Astrocyte of the hippocampus (primary cell): ENCODE measurements at regions not wholly inside any gene's neighbourhood (a gene's known extent, or its start where the extent isn't known, plus 50 kb on each side); places are given as distances from the start of the nearest gene placed in this dataset.

Experiments
- DNase-seq: peaks from one replicate; pipeline ENCODE4 v3.0.0; 2011; ENCODE audit warnings: low read depth, low spot score

DNA sequence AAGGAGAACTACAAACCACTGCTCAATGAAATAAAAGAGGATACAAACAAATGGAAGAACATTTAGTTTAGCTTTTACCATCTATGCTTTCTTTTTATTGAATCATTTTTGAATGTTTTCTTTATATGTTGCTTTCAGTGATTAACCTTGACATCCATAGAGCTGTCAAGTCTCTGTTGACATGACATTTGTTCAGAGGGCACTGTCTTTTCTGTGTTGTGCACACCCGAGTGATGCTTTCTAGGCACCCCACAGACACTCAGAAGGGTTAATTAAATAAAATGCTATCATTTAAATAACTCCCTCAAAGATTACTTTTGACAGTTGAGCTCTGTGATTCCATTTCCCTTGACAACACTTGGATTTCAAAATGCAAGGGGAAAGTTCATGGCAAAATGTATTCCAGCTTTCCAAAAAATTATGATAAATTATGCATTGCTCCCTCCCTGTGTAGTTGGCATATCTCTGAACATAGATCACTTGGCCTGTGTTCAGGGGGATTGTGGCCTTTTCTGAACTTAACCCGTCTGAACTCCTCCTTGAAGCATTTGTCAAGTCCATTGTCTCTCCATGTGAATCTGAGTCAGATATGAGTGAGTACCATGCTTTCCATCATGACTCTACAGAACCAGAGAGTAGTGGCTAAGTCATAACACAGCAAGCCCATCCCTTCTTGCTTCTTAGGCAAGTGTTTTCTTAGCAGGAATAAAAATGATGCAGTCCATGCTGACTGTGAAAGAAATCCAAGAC is 372.6 kb downstream of the RPRM start:
- DNase-seq: no peak

- DNase-seq: peak; percentile 67
Measured at GRCh38 chr2:153101187-153101586, 377.4 kb downstream of the RPRM start.

- no peak for DNase-seq
Measured at GRCh38 chr2:153100151-153100550, 378.4 kb downstream of the RPRM start.

- DNase-seq: no peak
Measured at GRCh38 chr2:153098073-153098472, 379.7 kb downstream of the ARL6IP6 start.

GRCh38 chr2:153096272-153096671 is 377.9 kb downstream of the ARL6IP6 start:
- DNase-seq: no peak

DNA sequence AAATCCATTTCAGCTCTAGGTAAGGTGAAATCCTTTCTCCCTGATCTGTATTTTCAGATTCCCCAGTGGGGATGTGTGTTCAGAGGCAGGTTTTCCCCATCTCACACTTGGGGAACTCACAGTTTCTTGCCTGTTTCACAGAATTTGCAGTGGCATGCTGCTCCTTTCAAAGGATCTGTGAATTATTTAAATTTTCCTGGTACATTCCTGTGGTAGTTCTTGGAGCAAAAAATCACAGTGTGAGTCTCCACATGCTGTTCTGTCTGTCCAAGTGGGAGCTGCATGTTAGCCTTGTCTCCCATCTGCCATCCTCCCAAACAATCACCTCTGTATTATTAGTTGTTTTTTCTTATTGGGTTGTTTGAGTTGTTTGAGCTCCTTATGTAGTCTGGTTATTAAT is 372.9 kb downstream of the ARL6IP6 start:
- peak; percentile 39 for DNase-seq

GRCh38 chr2:153079315-153079714 is 360.9 kb downstream of the ARL6IP6 start:
- no peak for DNase-seq

GRCh38 chr2:153077311-153077710 is 358.9 kb downstream of the ARL6IP6 start:
- DNase-seq: no peak

DNA sequence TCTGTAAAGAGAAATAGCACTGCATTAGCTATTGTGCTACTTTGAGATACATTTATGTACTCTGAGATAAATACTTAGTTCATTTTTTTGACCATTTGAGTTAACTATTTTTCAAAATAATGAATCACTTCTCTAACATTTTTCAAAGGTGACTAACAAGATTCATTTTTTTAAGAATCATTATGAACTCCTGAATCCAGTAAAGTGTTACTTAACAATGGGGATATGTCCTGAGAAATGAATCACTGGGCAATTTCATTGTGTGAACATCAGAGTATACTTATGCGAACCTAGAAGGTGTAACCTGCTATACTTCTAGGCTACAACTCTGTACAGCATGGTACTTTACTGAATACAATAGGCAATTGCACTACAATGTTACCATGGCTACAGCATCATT is 355.8 kb downstream of the ARL6IP6 start:
- DNase-seq: peak; percentile 7

DNA sequence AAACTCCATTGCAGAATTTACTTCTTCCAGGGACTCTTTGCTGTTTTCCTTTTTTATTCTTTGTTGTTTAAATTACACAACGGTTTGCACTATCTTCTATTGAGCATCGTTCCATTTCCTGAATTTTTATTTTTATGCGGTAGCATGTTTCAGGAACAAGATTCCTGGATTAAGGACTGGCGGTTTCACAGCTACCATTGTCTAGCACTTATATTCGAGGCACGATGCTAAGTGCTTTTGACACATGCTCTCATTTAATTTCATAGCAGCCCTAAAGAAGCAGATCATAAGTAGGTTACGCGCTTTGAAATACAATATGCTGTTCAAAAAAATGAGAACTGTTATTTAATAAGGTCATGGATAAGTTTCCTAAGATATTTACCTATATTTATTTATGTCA is 354.4 kb downstream of the ARL6IP6 start:
- DNase-seq: no peak

DNA sequence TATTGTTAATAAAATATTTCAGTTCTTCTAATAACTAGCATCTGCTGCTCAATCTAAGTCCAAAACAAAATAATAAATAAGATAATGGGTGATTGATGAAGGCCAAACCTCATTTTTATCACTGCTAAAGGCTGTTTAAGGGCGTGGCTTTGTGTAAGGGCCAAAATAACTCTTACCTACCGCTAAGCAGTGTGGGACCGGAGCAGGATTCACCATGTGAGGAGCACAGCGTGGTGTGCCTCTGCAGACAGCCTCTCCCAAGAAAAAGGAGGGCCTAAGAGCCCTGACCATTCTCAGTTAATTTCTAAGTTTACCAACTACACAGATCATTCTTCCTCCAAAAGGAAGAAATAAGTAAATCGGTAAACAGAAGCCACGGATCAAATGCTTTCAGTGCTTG is 353.7 kb downstream of the ARL6IP6 start:
- DNase-seq: no peak

DNA sequence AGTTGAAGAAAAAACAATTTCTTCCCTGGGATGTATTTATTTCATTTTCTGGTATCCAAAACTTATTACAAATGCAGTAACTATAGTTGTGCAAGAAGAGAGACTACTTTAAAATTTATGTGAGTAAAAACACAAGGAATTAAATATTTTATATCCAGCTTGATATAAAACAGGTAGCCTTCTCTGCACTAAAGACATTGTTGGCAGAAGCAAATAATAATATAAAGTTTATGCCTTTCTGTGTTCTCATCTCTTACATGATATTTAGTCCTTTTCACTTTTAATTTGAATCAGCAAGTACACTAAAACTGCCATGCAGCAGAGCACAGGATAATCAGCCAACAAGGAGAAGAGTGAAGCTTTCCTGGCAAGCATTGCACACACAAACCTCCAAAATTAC is 352.7 kb downstream of the ARL6IP6 start:
- DNase-seq: no peak

DNA sequence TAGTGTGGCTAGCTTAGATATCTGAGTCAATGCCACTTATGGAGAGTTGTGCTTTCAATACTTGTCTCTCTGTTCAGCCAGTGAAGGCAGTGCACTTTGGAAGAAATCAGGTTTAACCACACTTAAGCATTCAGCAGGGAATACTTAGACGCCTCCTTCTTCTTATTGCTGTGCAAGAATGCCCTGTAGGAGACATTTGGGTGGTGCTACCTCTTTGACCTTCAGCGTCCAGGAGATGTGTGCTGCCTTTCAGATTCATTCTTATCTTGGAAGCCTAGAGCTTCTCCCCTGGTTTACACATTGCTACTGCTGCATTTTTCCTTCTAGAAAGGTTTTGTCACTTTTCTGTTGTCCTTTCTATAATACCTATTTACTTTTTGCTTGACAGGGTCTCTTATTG is 350.5 kb downstream of the ARL6IP6 start:
- DNase-seq: no peak

DNA sequence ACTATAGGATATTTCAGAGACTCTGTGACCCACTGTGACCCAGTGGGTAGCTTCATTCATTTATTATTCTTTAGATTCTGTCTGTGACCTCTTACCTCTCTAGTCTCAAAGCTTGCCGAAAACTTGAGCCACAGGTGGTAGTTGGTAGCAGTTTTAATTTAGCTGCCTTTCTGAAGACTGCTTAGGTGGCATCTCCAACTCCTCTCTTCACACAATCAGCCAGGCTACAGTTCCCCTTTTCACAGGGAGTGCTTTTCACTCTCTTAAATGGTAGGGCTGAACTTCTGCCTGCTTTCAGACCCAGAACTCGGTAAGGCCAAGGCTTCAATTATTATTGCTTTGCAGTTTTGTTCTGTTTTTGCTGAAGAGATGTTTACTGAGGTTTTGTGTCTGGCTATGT is 349.6 kb downstream of the ARL6IP6 start:
- DNase-seq: no peak

- peak; percentile 84 for DNase-seq
Measured at GRCh38 chr2:153059338-153060052, 341.1 kb downstream of the ARL6IP6 start.

DNA sequence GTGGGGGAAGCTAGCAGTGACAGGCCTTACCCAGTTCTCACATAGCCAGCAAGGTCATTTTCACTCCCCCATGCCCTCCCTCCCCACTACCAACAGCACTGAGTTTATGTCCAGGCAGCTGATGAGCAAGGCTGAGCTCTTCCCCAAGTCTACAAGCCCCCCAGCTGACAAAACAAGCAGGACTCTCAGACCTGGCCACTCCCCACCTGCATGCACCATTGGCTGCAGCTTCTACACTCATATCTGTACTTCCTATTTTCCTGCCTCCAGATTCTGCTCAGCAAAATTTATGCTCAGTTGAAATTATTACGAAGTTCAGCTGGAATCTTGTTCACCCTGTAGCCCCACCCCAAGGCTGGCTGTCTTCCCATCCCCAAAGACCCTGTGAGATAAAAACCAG is 339.3 kb downstream of the ARL6IP6 start:
- no peak for DNase-seq

- DNase-seq: no peak
Measured at GRCh38 chr2:153055182-153055581, 336.8 kb downstream of the ARL6IP6 start.

DNA sequence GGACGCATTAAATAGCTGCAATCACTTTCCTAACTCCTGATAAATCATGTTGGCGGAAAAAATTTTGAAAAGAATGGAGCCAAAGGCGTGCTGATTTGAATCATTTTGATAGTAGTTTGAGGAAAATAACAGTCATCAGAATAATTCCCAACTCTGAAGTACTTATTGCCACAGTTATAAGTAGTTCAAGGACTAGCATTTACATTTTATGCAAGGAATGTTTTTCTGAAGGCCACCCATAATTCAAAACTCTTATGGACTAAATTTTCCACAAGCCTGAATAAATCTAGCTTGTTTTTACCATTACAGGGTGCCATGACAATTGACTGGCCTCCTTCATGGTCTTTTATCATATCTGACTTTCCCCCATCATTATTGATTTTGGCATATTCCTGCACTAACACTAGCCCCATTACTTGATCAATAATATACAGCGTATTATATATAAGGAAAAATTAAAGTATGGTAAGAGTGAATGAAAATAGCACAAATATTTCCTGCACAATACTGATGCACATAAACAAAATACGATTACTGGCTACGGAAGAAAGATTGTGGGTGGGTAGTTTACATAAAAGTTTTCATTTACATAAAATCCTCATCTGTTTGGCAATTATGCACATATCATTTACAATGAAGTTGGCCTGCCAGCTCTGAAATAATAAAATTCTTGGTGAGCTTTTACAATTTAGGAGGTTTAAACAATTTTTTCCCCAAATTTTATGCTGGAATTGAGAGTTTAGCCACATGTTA is 334.6 kb downstream of the ARL6IP6 start:
- no peak for DNase-seq

GRCh38 chr2:153047220-153047619 is 328.8 kb downstream of the ARL6IP6 start:
- DNase-seq: no peak

DNA sequence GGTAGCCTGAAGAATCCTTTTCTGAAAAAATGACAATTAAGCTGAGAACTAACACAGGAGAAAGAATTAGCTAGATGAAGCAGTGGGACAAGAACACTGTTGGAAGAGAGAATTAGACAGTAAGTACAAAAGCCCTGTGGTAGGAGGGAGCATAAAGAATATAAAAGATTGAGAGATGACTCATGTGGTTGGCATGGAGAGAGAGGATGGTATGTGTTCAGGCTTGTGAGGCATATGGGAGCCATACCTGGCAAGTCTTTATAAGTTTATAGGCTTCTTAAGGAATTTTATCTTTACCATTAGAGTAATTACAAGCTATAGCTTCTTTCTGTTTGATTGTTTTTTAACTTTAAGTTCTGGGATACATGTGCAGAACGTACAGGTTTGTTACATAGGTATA is 325.0 kb downstream of the ARL6IP6 start:
- DNase-seq: peak; percentile 11

DNA sequence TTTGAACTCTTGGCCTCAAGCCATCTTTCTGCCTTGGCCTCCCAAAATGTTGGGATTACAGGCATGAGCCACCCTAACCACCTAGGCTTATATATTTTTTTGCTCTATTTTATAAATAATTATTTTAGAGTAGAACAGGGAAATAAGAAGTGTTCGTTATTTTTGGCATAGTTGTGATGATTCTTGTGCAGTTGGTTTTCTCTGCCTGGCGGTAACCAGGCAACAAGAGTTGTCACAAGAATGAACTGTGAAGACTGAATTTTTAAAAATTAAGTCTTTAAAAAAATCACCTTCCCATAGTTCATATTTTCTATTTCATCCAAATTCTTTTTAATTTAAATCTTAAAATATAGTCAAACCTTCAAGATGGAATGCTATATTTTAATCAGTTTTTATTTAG is 310.2 kb downstream of the ARL6IP6 start:
- peak; percentile 20 for DNase-seq

DNA sequence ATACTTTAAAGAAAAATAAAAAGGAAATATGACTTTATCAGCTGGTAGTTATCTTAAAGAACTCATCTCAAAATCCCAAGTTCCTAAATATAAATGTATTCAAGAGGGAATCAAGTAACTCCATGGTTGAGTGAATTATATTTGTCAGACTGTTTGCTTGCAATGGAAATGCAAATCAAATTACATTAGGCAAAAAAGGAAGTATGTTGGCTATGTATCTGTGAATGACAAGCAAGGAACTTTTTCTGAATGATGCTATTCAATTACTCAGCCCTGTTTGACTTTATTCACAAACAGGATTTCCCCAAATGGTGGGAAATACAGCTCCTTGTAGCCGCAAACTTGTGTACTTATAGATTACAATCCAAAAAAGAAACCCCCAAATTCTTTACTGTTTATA is 309.1 kb downstream of the ARL6IP6 start:
- no peak for DNase-seq

DNA sequence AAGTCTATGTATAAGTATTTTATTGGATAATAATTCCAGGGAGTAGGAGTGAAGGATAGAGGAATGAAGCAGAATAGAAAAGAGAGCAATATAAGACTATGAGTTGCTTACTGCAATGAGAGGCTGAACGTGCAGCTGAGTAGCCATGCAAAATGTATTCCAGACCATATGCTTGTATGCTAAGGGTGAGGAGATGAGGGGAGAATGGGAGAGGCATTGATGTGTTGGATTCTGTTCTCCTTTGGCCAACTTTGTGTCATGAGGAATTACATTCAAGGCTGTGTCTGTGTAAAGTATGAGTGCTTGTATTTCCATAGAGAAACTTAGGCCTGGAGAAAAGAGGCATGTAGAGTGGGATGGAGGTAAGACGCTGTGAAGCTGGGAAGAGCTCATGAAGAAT is 301.8 kb downstream of the ARL6IP6 start:
- DNase-seq: no peak
